GM21528 (cell line): ENCODE measurements at regions not wholly inside any gene's neighbourhood (a gene's known extent, or its start where the extent isn't known, plus 50 kb on each side); places are given as distances from the start of the nearest gene placed in this dataset.

Experiments
- ATAC-seq: cut with Tn5 transposase; IDR thresholded peaks from one replicate; pipeline ENCODE4 v1.9.1; 2021; ENCODE audit warnings: mild to moderate bottlenecking, moderate library complexity; ENCODE audit not compliant: unreplicated experiment, low FRiP score

- no peak for ATAC-seq
These were observed 80.4 kb upstream of the PDE10A start for GRCh38 chr6:165743366-165743898.

GRCh38 chr6:165742047-165742446 is 79.0 kb upstream of the PDE10A start:
- no peak for ATAC-seq

GRCh38 chr6:165737396-165737795 is 74.4 kb upstream of the PDE10A start:
- ATAC-seq, result no peak

GRCh38 chr6:165735065-165735464 is 72.0 kb upstream of the PDE10A start:
- ATAC-seq, result no peak

GRCh38 chr6:165733489-165733791 is 70.4 kb upstream of the PDE10A start:
- ATAC-seq, result no peak

GRCh38 chr6:165732696-165733488 is 69.9 kb upstream of the PDE10A start:
- ATAC-seq, result no peak

- no peak for ATAC-seq
These were observed 66.4 kb upstream of the PDE10A start for GRCh38 chr6:165729307-165729936.

GRCh38 chr6:165728216-165728615 is 65.2 kb upstream of the PDE10A start:
- no peak for ATAC-seq

- no peak for ATAC-seq
These were observed 63.9 kb upstream of the PDE10A start for GRCh38 chr6:165726965-165727381.

- no peak for ATAC-seq
These were observed 63.3 kb upstream of the PDE10A start for GRCh38 chr6:165726290-165726875.

GRCh38 chr6:165725201-165725600 is 62.2 kb upstream of the PDE10A start:
- ATAC-seq, result no peak

- ATAC-seq, result no peak
These were observed 60.3 kb upstream of the PDE10A start for GRCh38 chr6:165723326-165723725.

GRCh38 chr6:165722022-165722421 is 59.0 kb upstream of the PDE10A start:
- no peak for ATAC-seq

GRCh38 chr6:165721356-165721755 is 58.3 kb upstream of the PDE10A start:
- no peak for ATAC-seq

GRCh38 chr6:165718491-165718891 is 55.5 kb upstream of the PDE10A start:
- no peak for ATAC-seq

- ATAC-seq, result no peak
These were observed 54.9 kb upstream of the PDE10A start for GRCh38 chr6:165717732-165718465.

GRCh38 chr6:165716886-165717285 is 53.8 kb upstream of the PDE10A start:
- no peak for ATAC-seq

- ATAC-seq, result no peak
These were observed 52.4 kb upstream of the PDE10A start for GRCh38 chr6:165715428-165715827.

- no peak for ATAC-seq
These were observed 51.9 kb upstream of the PDE10A start for GRCh38 chr6:165714907-165715306.

GRCh38 chr6:165713845-165714466 is 50.9 kb upstream of the PDE10A start:
- ATAC-seq, result no peak
